ENCODE measurements at regions not wholly inside any gene's neighbourhood (a gene's known extent, or its start where the extent isn't known, plus 50 kb on each side); places are given as distances from the start of the nearest gene placed in this dataset.

DNA sequence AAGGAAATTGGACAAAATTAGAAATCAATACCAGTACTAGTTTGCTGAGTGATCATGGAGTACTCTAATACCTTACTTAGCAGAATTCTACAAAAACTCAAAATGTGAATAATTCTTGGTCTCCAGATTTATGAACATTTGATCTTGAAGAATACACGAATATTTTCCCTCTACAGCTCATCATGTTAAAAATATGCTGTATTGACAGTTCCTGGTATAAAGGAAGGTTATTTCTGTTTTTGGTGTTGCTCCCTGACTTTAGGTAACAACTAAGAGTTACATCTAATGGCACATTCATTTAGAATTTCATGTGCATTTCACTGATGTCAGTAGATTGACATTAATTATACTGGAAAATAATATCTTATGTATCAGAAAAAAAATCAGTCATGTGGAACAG lies 479.2 kb upstream of the PKDCC start (continued):
- TF ChIP-seq USF2 (IDR thresholded peaks at IDR 0.05; ENCODE audit: borderline replicate concordance, low read depth, low read length) (no peak), ZZZ3 (IDR thresholded peaks at IDR 0.05; ENCODE audit: control insufficient read depth, insufficient read length, low read depth) (no peak), ZNF622 (IDR thresholded peaks at IDR 0.05) (no peak)
- TF ChIP-seq, protein P1, sequence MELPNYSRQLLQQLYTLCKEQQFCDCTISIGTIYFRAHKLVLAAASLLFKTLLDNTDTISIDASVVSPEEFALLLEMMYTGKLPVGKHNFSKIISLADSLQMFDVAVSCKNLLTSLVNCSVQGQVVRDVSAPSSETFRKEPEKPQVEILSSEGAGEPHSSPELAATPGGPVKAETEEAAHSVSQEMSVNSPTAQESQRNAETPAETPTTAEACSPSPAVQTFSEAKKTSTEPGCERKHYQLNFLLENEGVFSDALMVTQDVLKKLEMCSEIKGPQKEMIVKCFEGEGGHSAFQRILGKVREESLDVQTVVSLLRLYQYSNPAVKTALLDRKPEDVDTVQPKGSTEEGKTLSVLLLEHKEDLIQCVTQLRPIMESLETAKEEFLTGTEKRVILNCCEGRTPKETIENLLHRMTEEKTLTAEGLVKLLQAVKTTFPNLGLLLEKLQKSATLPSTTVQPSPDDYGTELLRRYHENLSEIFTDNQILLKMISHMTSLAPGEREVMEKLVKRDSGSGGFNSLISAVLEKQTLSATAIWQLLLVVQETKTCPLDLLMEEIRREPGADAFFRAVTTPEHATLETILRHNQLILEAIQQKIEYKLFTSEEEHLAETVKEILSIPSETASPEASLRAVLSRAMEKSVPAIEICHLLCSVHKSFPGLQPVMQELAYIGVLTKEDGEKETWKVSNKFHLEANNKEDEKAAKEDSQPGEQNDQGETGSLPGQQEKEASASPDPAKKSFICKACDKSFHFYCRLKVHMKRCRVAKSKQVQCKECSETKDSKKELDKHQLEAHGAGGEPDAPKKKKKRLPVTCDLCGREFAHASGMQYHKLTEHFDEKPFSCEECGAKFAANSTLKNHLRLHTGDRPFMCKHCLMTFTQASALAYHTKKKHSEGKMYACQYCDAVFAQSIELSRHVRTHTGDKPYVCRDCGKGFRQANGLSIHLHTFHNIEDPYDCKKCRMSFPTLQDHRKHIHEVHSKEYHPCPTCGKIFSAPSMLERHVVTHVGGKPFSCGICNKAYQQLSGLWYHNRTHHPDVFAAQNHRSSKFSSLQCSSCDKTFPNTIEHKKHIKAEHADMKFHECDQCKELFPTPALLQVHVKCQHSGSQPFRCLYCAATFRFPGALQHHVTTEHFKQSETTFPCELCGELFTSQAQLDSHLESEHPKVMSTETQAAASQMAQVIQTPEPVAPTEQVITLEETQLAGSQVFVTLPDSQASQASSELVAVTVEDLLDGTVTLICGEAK (IDR thresholded peaks at IDR 0.05; ENCODE audit: borderline replicate concordance) = no peak

DNA sequence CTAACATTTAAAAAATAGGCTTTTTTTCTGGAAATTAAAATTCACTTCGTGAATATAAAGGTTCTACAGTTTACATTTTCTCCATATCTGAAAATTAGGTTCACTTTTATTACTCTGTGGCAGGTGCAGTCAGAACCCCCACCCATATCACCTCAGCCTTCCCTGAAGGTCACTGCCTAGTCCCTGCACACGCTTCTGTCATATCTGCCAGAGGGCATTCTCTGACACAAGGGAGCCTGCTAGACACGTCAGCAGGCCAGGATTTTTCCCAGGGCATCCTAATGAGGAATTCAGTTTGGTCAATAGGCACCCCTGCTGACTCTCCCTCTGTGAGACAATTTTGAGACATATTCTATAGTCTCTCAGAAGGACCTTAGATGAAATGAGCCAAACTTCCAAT lies 475.7 kb upstream of the PKDCC start:
- Histone ChIP-seq H3K4me2 (ENCODE audit: control insufficient read depth, insufficient read depth) (no peak overlapping the region), H3K4me3 (no peak overlapping the region), H3K9me3 (replicated peaks; ENCODE audit: control insufficient read depth, insufficient read depth, low read length) (no peaks in the 10 kb centered on the region), H4K20me1 (ENCODE audit: control insufficient read depth, insufficient read depth) (no peaks in the 10 kb centered on the region), H3K27ac (ENCODE audit: control insufficient read depth, insufficient read depth) (no peak overlapping the region), H3K27me3 (replicated peaks in 1 of 2; ENCODE audit: control insufficient read depth in 2 of 2, insufficient read depth in 2 of 2, low read length in 1 of 2) (no peaks in the 10 kb centered on the region), H3K79me2 (ENCODE audit: control insufficient read depth, insufficient read depth, low read length) (no peaks in the 10 kb centered on the region), H3K9ac (ENCODE audit: control insufficient read depth, insufficient read depth, low read length) (no peak overlapping the region), H3K36me3 (ENCODE audit: control insufficient read depth in 2 of 2, insufficient read depth in 2 of 2, low read length in 1 of 2) (no peaks in the 10 kb centered on the region), H3K4me1 (ENCODE audit: control insufficient read depth, insufficient read depth, low read length) (no peaks in the 10 kb centered on the region), H2AFZ (ENCODE audit: control insufficient read depth, low read depth, low read length) (no peak overlapping the region)
- 5% methylated on average over 3 of the region's 3 CpGs for WGBS (ENCODE audit: insufficient coverage, insufficient replicate concordance, low lambda C conversion rate, missing lambda C conversion rate)
- ChIA-PET RAD21 (ENCODE audit: unreplicated experiment) (no interaction called here), POLR2A (no interaction called here), SMC1A (ENCODE audit: uncharacterized antibody, unreplicated experiment) (no interaction called here), CTCF (no interaction called here)
- ATAC-seq (no peak), DNase-seq (ENCODE audit: low read depth, low spot score) (no peak), FAIRE-seq (no peak)
- BruUV-seq (replicated peaks) = no TSS peak
- in situ Hi-C loops (cut with MboI) (no loop called here), intact Hi-C loops (cut with micrococcal nuclease; ENCODE audit: unreplicated experiment) (no loop called here)
- TF ChIP-seq CREB1 (IDR thresholded peaks at IDR 0.05; ENCODE audit: low read depth) (no peak), RELB (IDR thresholded peaks at IDR 0.05; ENCODE audit: low read depth) (no peak), PAX5 (IDR thresholded peaks at IDR 0.05; ENCODE audit: borderline replicate concordance, low read depth, low read length) (no peak), ASH2L (IDR thresholded peaks at IDR 0.05; ENCODE audit: borderline replicate concordance, low read depth) (no peak), ESRRA (IDR thresholded peaks at IDR 0.05; ENCODE audit: low read length) (no peak), ATF3 (IDR thresholded peaks at IDR 0.05; ENCODE audit: borderline replicate concordance, extremely low read depth, low read depth, low read length) (no peak), SRF (IDR thresholded peaks at IDR 0.05; ENCODE audit: low read depth in 2 of 2, low read length in 2 of 2) (no peak), IKZF2 (IDR thresholded peaks at IDR 0.05) (no peak), RFX5 (IDR thresholded peaks at IDR 0.05; ENCODE audit: low read depth, low read length) (no peak), ZSCAN29 (IDR thresholded peaks at IDR 0.05) (no peak), CHD4 (IDR thresholded peaks at IDR 0.05) (no peak), PAX8 (IDR thresholded peaks at IDR 0.05) (no peak), RUNX3 (IDR thresholded peaks at IDR 0.05; ENCODE audit: low read length) (no peak), ELK1 (IDR thresholded peaks at IDR 0.05; ENCODE audit: low read depth, low read length) (no peak)

Measured in GM12878 (cell line).